Tibial nerve (tissue), 4 donors: ENCODE measurements at regions not wholly inside any gene's neighbourhood (a gene's known extent, or its start where the extent isn't known, plus 50 kb on each side); places are given as distances from the start of the nearest gene placed in this dataset.

Source experiments
- DNase-seq, 2 donors: peaks; one replicate each; pipeline ENCODE4 v3.0.0-alpha.2; 2019; ENCODE audit warnings: low spot score in 2 of 2
- H3K27ac ChIP-seq, 4 donors: fragments of 200-600 bp; sonication (generic) in 3 of 4; one replicate each; pipeline ENCODE4 v1.5.1; 2017 to 2019; ENCODE audit warnings: mild to moderate bottlenecking in 1 of 4
- H3K27me3 ChIP-seq, 2 donors: fragments of 200-600 bp; sonication (generic) in 1 of 2; one replicate each; pipeline versions ENCODE4 v1.5.1 to v1.6.0; 2017 to 2019
- H3K36me3 ChIP-seq, 3 donors: fragments of 200-600 bp; sonication (generic); one replicate each; pipeline ENCODE4 v1.5.1; 2018 to 2019
- H3K4me1 ChIP-seq, 4 donors: fragments of 200-600 bp; sonication (generic) in 3 of 4; one replicate each; pipeline ENCODE4 v1.5.1; 2017 to 2019
- H3K4me3 ChIP-seq, 4 donors: fragments of 200-600 bp; sonication (generic) in 3 of 4; one replicate each; pipeline ENCODE4 v1.5.1; 2017 to 2019; ENCODE audit warnings: mild to moderate bottlenecking in 1 of 4, moderate library complexity in 1 of 4
- H3K9me3 ChIP-seq, 4 donors: fragments of 200-600 bp; sonication (generic) in 3 of 4; one replicate each; pipeline ENCODE4 v1.5.1; 2017 to 2019
- EP300 ChIP-seq, 2 donors: sonication (generic); formaldehyde crosslinking; IDR thresholded peaks; one replicate each; pipeline ENCODE4 v1.6.1; 2017; ENCODE audit warnings: antibody characterized with exemption in 2 of 2, mild to moderate bottlenecking in 1 of 2
- POLR2A ChIP-seq, 2 donors: fragments of 450-650 bp; IDR thresholded peaks; one replicate each; pipeline ENCODE4 v1.6.1; 2017; ENCODE audit warnings: antibody characterized with exemption in 2 of 2, mild to moderate bottlenecking in 2 of 2, moderate library complexity in 2 of 2
- WGBS, 2 donors: methylation state at CpG; one replicate each; pipeline ENCODE4 v1.1.5; 2018; 5-methylcytosine and 5-hydroxymethylcytosine counted together
- TF ChIP-seq, protein P1 (sequence below), 5 experiments: fragments of 200-600 bp in 3 of 5; fragments of 450-650 bp in 2 of 5; sonication (generic) in 3 of 5; IDR thresholded peaks; one replicate each; pipeline ENCODE4 v1.5.1; 2016 to 2019; ENCODE audit warnings: antibody characterized with exemption in 5 of 5, mild to moderate bottlenecking in 3 of 5, moderate library complexity in 2 of 5

DNA sequence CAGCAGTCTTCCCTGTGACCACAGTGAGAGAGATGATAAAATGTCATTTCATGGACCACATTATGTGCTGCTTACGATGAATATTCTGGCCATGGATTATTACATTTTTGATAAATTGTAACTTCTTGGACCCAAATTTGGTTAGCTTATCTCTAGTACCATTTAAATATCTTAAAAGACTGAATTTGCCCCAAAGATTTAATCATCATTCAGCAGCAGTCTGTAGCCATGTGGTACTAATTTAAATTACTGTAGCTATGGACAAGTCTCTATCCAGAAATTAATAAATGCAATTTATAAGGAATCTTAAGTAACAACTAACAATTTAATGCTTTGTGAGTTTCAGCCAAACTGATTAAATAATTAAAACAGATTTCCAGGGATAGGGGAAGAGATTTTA, 644.9 kb upstream of the FANCL start:
- no peaks in the 10 kb centered on the region for H3K9me3 ChIP-seq
- TF ChIP-seq, protein P1, sequence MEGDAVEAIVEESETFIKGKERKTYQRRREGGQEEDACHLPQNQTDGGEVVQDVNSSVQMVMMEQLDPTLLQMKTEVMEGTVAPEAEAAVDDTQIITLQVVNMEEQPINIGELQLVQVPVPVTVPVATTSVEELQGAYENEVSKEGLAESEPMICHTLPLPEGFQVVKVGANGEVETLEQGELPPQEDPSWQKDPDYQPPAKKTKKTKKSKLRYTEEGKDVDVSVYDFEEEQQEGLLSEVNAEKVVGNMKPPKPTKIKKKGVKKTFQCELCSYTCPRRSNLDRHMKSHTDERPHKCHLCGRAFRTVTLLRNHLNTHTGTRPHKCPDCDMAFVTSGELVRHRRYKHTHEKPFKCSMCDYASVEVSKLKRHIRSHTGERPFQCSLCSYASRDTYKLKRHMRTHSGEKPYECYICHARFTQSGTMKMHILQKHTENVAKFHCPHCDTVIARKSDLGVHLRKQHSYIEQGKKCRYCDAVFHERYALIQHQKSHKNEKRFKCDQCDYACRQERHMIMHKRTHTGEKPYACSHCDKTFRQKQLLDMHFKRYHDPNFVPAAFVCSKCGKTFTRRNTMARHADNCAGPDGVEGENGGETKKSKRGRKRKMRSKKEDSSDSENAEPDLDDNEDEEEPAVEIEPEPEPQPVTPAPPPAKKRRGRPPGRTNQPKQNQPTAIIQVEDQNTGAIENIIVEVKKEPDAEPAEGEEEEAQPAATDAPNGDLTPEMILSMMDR (IDR thresholded peaks at IDR 0.05): no peak
- TF ChIP-seq EP300 (IDR thresholded peaks at IDR 0.05): no peak
- no peak for TF ChIP-seq POLR2A (IDR thresholded peaks at IDR 0.05)
- WGBS, 2 donors: 87 to 100% methylated on average over 1 of the region's 1 CpG
- H3K4me3 ChIP-seq: no peak overlapping the region
- no peak for DNase-seq
- no peaks in the 10 kb centered on the region for H3K36me3 ChIP-seq
- H3K4me1 ChIP-seq: no peaks in the 10 kb centered on the region
- no peaks in the 10 kb centered on the region for H3K27me3 ChIP-seq
- no peak overlapping the region for H3K27ac ChIP-seq

DNA sequence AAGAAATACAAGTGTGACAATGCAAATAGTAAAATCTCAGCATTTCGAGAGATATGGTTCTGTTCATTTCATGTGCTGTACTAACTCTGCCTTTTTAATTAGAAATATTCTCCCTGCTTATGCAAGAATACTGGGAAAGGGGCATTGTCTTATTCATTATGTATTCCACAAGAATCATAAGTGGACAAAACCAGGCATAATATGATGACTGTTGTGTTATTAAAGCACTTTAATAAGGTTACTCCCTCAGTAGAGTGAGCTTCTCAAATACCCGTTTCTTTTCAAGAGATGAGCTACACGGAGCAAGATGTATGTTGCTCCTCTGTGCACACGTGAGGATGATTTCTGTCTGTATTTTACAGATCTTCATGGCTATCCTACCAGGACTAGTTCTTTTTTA, 638.7 kb upstream of the FANCL start:
- Histone ChIP-seq H3K27me3 (no peaks in the 10 kb centered on the region), H3K36me3 (no peaks in the 10 kb centered on the region), H3K27ac (no peak overlapping the region), H3K9me3 (no peaks in the 10 kb centered on the region), H3K4me1 (no peaks in the 10 kb centered on the region), H3K4me3 (no peak overlapping the region)
- 83 to 87% methylated on average over 4 of the region's 4 CpGs for WGBS, 2 donors
- TF ChIP-seq, protein P1 (IDR thresholded peaks at IDR 0.05): no peak
- TF ChIP-seq EP300 (IDR thresholded peaks at IDR 0.05): no peak
- no peak for TF ChIP-seq POLR2A (IDR thresholded peaks at IDR 0.05)
- DNase-seq: no peak

DNA sequence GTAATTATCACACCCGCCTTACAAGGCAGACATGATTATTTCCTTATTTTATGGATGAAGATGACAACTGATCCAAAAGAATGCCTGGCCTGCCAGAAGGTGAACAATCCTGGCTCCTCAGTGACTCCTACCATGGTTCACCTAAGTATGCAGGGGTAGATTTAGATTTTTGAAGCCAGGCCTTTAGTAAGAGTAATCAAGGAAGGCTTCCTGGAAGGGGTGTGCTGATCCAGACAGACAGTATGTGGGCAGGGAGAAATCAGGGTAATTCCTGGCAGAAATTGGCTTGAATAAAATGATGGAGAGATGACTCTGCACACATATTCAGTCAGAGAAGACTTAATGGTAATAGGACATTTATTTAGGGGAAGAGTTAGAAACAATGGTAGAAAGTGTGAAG, 637.7 kb upstream of the FANCL start:
- no peak for TF ChIP-seq POLR2A (IDR thresholded peaks at IDR 0.05)
- TF ChIP-seq EP300 (IDR thresholded peaks at IDR 0.05): no peak
- TF ChIP-seq, protein P1 (IDR thresholded peaks at IDR 0.05): no peak
- H3K36me3 ChIP-seq: no peaks in the 10 kb centered on the region
- no peaks in the 10 kb centered on the region for H3K27me3 ChIP-seq
- no peak overlapping the region for H3K4me3 ChIP-seq
- WGBS, 2 donors: 63 to 72% methylated on average over 1 of the region's 1 CpG
- H3K27ac ChIP-seq: no peak overlapping the region
- DNase-seq: no peak
- H3K9me3 ChIP-seq: no peaks in the 10 kb centered on the region
- no peaks in the 10 kb centered on the region for H3K4me1 ChIP-seq

DNA sequence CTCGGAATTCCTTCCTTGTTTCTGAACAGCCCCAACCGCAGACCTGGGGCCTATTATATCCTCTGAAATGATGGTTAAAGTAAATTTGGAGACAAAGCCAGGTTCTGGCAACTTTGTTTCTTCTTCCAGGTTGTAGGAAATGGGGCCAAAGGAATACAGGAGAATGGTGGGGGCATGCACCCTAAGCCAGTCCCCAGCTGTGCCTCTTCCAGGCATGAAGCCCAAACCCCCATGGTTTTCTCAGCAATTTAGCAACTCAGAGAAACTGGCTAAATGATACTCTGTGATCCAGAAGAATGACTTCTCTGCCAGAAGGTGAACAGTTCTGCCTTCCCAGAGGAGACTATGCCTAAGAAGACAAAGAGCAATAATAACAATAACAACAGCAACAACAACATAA, 635.0 kb upstream of the FANCL start:
- DNase-seq: no peak
- 78 to 96% methylated on average over 2 of the region's 2 CpGs for WGBS, 2 donors
- TF ChIP-seq POLR2A (IDR thresholded peaks at IDR 0.05) (no peak), EP300 (IDR thresholded peaks at IDR 0.05) (no peak)
- TF ChIP-seq, protein P1 (IDR thresholded peaks at IDR 0.05): no peak
- Histone ChIP-seq H3K4me1 (no peaks in the 10 kb centered on the region), H3K27me3 (no peaks in the 10 kb centered on the region), H3K36me3 (no peaks in the 10 kb centered on the region), H3K9me3 (no peaks in the 10 kb centered on the region), H3K4me3 (no peak overlapping the region), H3K27ac (no peak overlapping the region)

DNA sequence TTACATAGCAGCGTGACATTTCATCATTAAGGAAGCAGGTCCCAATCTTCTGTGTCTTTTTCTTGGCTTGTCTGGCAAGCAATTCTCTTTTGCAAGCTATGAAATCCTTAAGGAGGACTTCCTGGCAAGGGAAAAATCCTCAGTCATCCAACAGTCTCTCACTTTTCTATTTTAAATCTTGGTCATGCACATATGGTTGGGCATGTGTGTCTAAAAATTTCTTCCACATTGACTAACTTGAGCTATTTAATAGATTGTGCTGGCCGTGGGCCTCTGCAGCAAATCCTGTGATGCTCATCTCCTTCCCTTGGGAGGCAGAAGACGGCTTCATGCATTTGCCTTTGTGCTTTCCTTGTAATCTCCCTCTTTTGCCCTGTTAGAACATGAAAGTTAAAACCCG, 634.3 kb upstream of the FANCL start:
- H3K4me1 ChIP-seq: no peaks in the 10 kb centered on the region
- no peaks in the 10 kb centered on the region for H3K36me3 ChIP-seq
- H3K4me3 ChIP-seq: no peak overlapping the region
- TF ChIP-seq, protein P1 (IDR thresholded peaks at IDR 0.05): no peak
- TF ChIP-seq POLR2A (IDR thresholded peaks at IDR 0.05) (no peak), EP300 (IDR thresholded peaks at IDR 0.05) (no peak)
- no peaks in the 10 kb centered on the region for H3K27me3 ChIP-seq
- DNase-seq: no peak
- H3K9me3 ChIP-seq: no peaks in the 10 kb centered on the region
- no peak overlapping the region for H3K27ac ChIP-seq
- 61% methylated on average over 4 of the region's 4 CpGs for WGBS, 2 donors
